SHP77 treated with DMSO at 0.1 percent for 48 hours (cell line): ENCODE measurements at regions not wholly inside any gene's neighbourhood (a gene's known extent, or its start where the extent isn't known, plus 50 kb on each side); places are given as distances from the start of the nearest gene placed in this dataset.

Experiments used
- DNase-seq: peaks from one replicate; lab custom pipeline; 2025; lab: John Stamatoyannopoulos, UW

DNA sequence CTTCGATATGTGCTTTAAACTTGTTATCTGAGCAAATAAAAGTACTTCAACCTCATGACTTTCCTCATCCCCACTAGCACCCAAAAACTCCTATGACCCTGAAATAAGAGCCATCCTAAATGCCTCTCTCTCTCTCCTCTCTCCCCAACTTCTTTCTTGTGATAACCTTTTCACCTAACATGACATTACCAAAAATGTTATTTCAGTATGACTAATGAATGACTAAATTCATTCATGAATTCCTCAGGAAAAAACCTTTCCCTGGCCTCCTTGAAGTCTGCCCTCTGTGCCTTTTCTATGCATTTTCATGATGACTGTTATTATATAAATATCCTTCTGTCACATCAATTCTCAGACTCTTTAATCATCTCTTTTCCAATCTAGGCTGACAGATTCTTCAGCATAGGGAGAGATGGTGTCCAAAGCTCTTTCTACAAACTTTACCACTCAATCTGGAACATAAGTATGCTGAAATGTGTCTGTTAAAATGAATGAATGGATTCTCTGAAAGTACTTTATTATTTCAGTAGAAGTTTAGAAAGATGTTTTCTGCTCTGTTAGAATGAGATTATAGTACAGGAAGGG lies 114.3 kb upstream of the GGTLC1 start:
- no peak for DNase-seq

GRCh38 chr20:24102290-24102689 lies 113.7 kb upstream of the GGTLC1 start:
- DNase-seq: no peak

GRCh38 chr20:24100370-24101011 lies 111.9 kb upstream of the GGTLC1 start:
- peak; percentile 52 for DNase-seq

- no peak for DNase-seq
Measured at GRCh38 chr20:24098886-24099285, 110.3 kb upstream of the GGTLC1 start.

- no peak for DNase-seq
Measured at GRCh38 chr20:24097506-24098245, 109.1 kb upstream of the GGTLC1 start.

DNA sequence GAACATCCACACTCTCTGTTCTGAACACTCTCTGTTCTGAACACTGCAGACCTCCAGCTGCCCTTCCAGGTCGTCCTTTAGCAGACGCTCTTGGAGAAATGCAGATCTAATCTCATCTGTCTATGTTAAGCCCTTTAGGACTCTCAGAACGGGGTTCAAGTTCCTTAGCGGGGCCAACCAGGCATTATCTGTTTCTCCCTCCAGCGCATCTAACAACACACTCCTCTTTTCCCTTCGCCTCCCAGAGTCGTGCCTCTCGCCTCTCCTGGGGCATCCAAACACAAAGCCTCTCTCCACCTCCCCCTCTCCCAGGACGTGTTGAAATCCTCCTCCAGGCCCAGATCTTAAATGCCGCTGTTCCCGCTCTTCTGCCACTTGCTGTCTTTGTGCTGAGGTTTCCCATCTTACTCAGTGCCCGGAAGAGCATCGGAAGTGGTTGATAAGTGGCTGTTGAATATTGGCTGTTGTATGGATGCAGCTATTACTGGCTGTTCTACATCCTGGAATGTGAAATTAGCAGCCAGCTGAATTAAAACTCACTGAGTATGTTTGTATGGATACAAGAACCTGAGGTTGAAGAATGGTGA lies 108.4 kb upstream of the GGTLC1 start:
- DNase-seq: no peak

DNA sequence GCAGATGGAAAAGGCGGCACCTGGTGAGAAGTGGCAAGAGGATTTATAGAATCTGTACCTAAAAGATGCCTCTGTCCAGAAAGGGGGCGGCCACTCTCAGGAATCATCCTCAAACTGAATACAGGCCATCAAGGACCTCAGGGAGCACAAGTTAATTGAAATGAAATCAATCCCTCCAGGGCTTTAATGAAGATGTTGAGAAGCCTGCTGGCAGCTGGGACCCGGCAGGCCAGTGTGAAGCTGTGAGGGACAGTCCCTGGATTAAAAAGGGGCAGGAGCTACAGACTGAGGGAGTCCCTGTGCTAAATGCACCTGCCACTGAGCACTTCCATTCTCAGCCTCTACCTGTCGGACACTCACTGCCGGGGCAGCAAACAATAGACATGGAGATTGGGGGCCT lies 107.7 kb upstream of the GGTLC1 start:
- no peak for DNase-seq

DNA sequence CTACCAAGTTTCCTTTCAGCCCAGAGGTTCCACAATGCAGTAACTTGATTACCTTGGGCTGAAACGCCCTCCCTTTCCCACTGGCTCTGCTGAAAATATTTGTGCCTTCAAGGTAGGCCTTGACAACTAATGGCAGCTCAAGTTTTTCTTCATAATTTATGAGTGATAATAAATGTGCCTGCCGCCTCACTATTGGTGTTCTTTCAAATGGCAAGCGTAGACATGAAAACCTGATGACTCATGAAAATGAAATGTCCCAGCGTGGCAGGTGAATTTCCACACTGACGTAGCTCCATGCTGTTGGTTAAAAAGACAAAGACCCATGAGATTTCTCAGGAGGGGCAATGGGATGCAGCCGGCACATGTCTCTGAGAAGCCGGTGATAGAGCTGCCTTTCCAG lies 107.2 kb upstream of the GGTLC1 start:
- DNase-seq: no peak

DNA sequence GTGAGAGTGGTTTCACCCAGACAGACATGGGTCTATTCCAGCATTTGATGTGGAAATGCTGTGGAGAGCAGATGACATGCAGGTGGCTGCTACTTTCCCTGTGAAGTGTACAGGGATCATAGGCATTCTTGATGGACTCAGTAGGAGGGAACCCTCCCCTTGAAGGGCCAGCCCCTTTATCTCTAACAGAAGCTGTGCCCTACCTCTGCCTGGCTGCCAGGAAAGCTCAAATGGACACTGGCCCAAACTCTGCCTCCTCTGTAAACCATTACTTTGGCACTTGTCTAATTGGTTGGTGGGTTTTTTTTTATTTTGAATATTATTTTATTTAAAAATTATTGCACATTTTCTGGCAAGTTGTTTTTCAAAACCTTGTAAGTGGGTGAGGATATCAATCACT lies 106.7 kb upstream of the GGTLC1 start:
- no peak for DNase-seq

GRCh38 chr20:24089576-24089975 lies 101.0 kb upstream of the GGTLC1 start:
- no peak for DNase-seq

- DNase-seq: no peak
Measured at GRCh38 chr20:24086121-24086520, 97.5 kb upstream of the GGTLC1 start.

DNA sequence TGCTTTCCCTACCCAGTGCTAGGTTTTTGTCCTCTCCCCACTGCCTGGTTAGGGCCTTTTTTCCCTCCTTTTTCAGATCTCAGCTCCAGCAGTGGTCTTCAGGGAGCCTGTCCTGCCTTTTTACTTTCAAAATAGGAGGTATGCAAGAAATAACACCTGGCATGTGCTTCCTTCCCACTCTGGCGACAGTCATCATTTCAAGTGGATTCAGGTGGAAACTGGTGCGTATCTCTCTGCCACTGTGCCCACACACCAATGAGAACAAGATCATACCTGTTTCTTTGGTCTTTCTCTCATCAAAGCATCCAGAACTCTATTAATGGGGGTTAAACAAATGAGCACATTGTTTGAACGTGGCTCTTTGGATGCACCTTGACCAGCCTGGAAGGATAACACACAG lies 95.7 kb upstream of the GGTLC1 start:
- no peak for DNase-seq

DNA sequence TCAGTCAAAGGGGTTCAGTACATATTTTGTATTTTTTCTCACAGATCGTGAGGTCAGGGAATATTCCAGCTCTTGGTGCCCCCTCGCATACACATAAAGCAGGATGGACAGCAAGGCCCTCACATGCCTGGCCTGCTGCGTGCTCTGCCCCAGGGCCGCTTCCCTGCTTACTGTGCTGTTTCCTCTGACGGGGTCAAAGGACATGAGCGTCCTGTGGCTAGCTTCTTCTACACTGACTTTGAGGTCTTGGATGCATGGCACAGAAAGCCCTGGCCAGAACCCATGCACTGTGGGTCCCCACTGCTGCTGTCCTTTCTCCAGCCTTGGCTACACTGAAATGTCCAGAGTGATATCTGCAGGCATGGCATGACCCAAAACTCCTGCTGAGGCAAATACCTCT lies 92.5 kb upstream of the GGTLC1 start:
- DNase-seq: no peak

DNA sequence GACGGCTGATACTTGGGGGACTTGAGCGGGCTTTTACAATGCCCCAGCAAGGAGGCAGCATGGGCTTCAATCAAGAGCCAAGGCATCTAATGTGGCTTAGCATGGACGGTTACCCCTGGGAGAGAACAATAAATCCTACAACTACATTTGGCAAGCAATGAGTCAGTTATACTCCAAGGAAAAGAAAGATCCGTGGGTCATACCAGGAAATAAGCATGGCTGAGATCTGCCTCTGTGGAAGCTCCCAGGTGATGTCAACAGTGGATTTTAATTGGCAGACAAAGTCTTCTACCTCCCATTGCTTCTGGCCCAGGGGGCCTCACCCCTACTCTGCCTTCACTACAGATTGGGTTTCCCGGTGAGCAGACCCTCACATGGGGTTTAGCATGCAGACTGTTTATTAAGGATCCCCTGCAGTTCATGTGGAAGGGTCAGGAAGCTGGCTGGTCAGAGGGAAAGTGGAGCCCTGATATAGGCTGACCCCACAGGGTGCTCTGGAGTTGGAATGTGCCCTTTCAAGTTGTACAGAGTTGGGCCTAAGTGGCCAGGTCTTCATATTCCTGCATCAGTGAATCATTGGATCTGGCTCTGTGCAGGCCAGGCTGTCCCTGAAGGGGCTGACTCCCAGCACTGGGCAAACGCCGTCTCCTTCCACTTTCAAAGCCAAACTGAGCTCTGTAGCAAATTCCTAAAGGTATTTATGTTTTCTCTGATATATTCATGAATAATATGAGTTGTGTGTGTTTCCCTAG lies 91.3 kb upstream of the GGTLC1 start:
- no peak for DNase-seq

DNA sequence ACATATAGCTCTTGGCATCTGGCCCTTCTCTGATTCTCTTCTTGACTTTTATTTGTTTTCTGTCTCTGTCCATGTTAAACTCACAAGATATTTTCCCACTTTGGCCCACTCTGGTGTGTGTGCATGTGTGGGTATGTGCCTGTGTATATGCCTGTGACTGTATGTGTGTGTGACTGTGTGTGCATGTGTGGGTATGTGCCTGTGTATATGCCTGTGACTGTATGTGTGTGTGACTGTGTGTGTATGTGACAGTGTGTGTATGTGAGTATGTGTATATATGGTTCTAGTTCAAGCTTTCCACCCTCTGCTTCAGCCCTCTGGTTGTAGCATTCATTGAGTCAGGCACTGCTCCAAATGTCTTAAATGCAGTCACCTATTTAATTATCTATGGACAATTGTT lies 88.6 kb upstream of the GGTLC1 start:
- no peak for DNase-seq

- no peak for DNase-seq
Measured at GRCh38 chr20:24070679-24071078, 82.1 kb upstream of the GGTLC1 start.

GRCh38 chr20:24066076-24066700 lies 77.6 kb upstream of the GGTLC1 start:
- DNase-seq: no peak

GRCh38 chr20:24064915-24065314 lies 76.3 kb upstream of the GGTLC1 start:
- no peak for DNase-seq

- no peak for DNase-seq
Measured at GRCh38 chr20:24064092-24064491, 75.5 kb upstream of the GGTLC1 start.

DNA sequence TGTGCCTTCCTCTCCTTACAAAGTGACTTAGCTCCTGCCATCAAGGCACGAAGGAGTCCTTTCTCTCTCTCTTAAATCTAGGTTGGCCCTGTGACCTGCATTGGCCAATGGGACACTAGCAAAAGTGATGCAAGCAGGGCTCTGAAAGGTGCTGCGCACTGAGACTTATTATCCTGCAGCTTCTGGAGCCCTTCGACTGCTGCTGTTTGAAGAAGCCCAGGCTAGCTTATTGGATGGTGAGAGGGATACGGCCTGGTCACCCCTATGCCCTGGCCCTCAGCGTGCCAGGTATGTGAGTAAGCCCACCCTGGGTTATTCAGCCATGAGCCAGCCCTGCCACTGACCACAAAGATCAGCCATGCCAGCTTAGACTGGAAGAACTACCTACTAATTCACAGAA lies 74.5 kb upstream of the GGTLC1 start:
- no peak for DNase-seq

GRCh38 chr20:24060851-24061590 lies 72.4 kb upstream of the GGTLC1 start:
- DNase-seq: no peak
